SK-N-SH (cell line): ENCODE measurements at regions not wholly inside any gene's neighbourhood (a gene's known extent, or its start where the extent isn't known, plus 50 kb on each side); places are given as distances from the start of the nearest gene placed in this dataset.

Experiments used
- CTCF ChIA-PET: fragments of 300-600, 350-600 bp; formaldehyde crosslinking; extraction: SDS; loops from one replicate; lab custom pipeline; 2021; lab: Yijun Ruan, JAX
- POLR2A ChIA-PET: fragments of 350-600 bp; sonication (Branson Sonifier 250); formaldehyde crosslinking; extraction: SDS; loops from one replicate; lab custom pipeline; 2020; ENCODE audit warnings: antibody characterized with exemption, inconsistent platforms; lab: Yijun Ruan, JAX
- DNase-seq: peaks from one replicate; pipeline ENCODE4 v3.0.0; 2012
- H2AFZ ChIP-seq: fragments of 200-600 bp; sonication (generic); 2 replicates; pipeline ENCODE4 v1.8.1; 2016; ENCODE audit warnings: antibody characterized with exemption, mild to moderate bottlenecking, low read depth
- H3F3A ChIP-seq: fragments of 200-600 bp; sonication (generic); replicated peaks from 2 replicates; pipeline ENCODE3; 2016; ENCODE audit warnings: antibody characterized with exemption, mild to moderate bottlenecking; ENCODE audit not compliant: insufficient read depth
- H3K27ac ChIP-seq, 2 experiments: fragments of 200-500 bp in 1 of 2; fragments of 200-600 bp in 1 of 2; sonication (Bioruptor generic) in 1 of 2; sonication (generic), shearing (Covaris generic) in 1 of 2; 2 replicates each; pipeline versions ENCODE4 v1.5.1 to v1.6.1; 2014 to 2016; ENCODE audit warnings: low read depth in 2 of 2, inconsistent platforms in 1 of 2, low read length in 1 of 2, mild to moderate bottlenecking in 1 of 2, mixed read lengths in 1 of 2
- H3K27me3 ChIP-seq: fragments of 200-600 bp; sonication (generic), shearing (Covaris generic); 2 replicates; pipeline ENCODE4 v1.6.1; 2016; ENCODE audit warnings: mixed run types; ENCODE audit not compliant: insufficient read depth
- H3K36me3 ChIP-seq, 2 experiments: fragments of 200-500 bp in 1 of 2; fragments of 200-600 bp in 1 of 2; sonication (Bioruptor generic) in 1 of 2; sonication (generic) in 1 of 2; replicated peaks in 1 of 2; 2 replicates each; pipeline versions ENCODE3 to v1.5.1; 2014 to 2016; ENCODE audit warnings: low read length in 1 of 2, mild to moderate bottlenecking in 1 of 2; ENCODE audit not compliant: insufficient read depth in 2 of 2, control insufficient read depth in 1 of 2
- H3K4me1 ChIP-seq, 2 experiments: fragments of 200-500 bp in 1 of 2; fragments of 200-600 bp in 1 of 2; sonication (Bioruptor generic) in 1 of 2; sonication (generic), shearing (Covaris generic) in 1 of 2; 2 replicates each; pipeline versions ENCODE4 v1.5.1 to v1.6.1; 2014 to 2016; ENCODE audit warnings: low read depth in 1 of 2, low read length in 1 of 2, mixed run types in 1 of 2; ENCODE audit not compliant: insufficient read depth in 2 of 2, control insufficient read depth in 1 of 2
- H3K4me2 ChIP-seq: fragments of 200-600 bp; sonication (generic), shearing (Covaris generic); 2 replicates; pipeline ENCODE4 v1.6.1; 2017; ENCODE audit warnings: mixed run types
- H3K4me3 ChIP-seq, 2 experiments: fragments of 200-500 bp in 1 of 2; fragments of 200-600 bp in 1 of 2; sonication (Bioruptor generic) in 1 of 2; sonication (generic), shearing (Covaris generic) in 1 of 2; 2 replicates each; pipeline versions ENCODE4 v1.5.1 to v1.8.1; 2014 to 2016; ENCODE audit warnings: low read depth in 2 of 2, inconsistent platforms in 1 of 2, low read length in 1 of 2, mild to moderate bottlenecking in 1 of 2, mixed read lengths in 1 of 2, moderate library complexity in 1 of 2
- H3K79me2 ChIP-seq: fragments of 200-600 bp; sonication (generic); 2 replicates; pipeline ENCODE4 v1.8.1; 2017; ENCODE audit warnings: mild to moderate bottlenecking; ENCODE audit not compliant: insufficient read depth
- H3K9ac ChIP-seq: fragments of 200-600 bp; sonication (generic); 2 replicates; pipeline ENCODE4 v1.6.1; 2017; ENCODE audit warnings: mixed run types
- H3K9me2 ChIP-seq: fragments of 200-600 bp; sonication (generic); 2 replicates; pipeline ENCODE4 v1.6.1; 2017; ENCODE audit warnings: mixed run types
- H3K9me3 ChIP-seq: fragments of 200-600 bp; sonication (generic); 2 replicates; pipeline ENCODE4 v1.6.1; 2017; ENCODE audit warnings: mixed run types, mild to moderate bottlenecking, moderate library complexity
- H4K20me1 ChIP-seq: fragments of 200-600 bp; sonication (generic); 2 replicates; pipeline ENCODE4 v1.6.1; 2017; ENCODE audit warnings: mild to moderate bottlenecking, mixed run types; ENCODE audit not compliant: insufficient read depth
- ELF1 ChIP-seq: IDR thresholded peaks from 2 replicates; pipeline ENCODE4 v1.4.0; 2012
- GABPA ChIP-seq: IDR thresholded peaks from 2 replicates; pipeline ENCODE4 v1.4.0; 2012; ENCODE audit warnings: low read depth, mild to moderate bottlenecking
- IRF3 ChIP-seq: fragments of 150-350 bp; IDR thresholded peaks from 2 replicates; pipeline ENCODE4 v1.6.1; 2016; ENCODE audit warnings: mild to moderate bottlenecking, low read depth, low read length
- MEF2A ChIP-seq: IDR thresholded peaks from 2 replicates; pipeline ENCODE4 v1.4.0; 2012; ENCODE audit warnings: low read depth, borderline replicate concordance
- PBX3 ChIP-seq: IDR thresholded peaks from 2 replicates; pipeline ENCODE4; 2012
- RAD21 ChIP-seq: IDR thresholded peaks from 2 replicates; pipeline ENCODE4 v1.6.1; 2012; ENCODE audit warnings: mild to moderate bottlenecking, low read length
- REST ChIP-seq: IDR thresholded peaks from 2 replicates; pipeline ENCODE4 v1.6.1; 2012; ENCODE audit warnings: mild to moderate bottlenecking, low read depth, low read length, moderate library complexity
- SMC3 ChIP-seq: IDR thresholded peaks from 2 replicates; pipeline ENCODE4 v1.6.1; 2012; ENCODE audit warnings: low read depth, low read length, improper control_type of control experiment
- TEAD4 ChIP-seq: IDR thresholded peaks from 2 replicates; pipeline ENCODE4 v1.4.0; 2012; ENCODE audit warnings: mild to moderate bottlenecking, borderline replicate concordance; ENCODE audit not compliant: insufficient read depth
- USF2 ChIP-seq: fragments of 150-350 bp; IDR thresholded peaks from 2 replicates; pipeline ENCODE4 v1.6.1; 2017; ENCODE audit warnings: antibody characterized with exemption, low read length, low read depth, borderline replicate concordance
- ZBTB33 ChIP-seq: IDR thresholded peaks from 2 replicates; pipeline ENCODE4 v1.4.0; 2012; ENCODE audit warnings: low read depth, borderline replicate concordance
- WGBS: methylation state at CpG from one replicate; pipeline ENCODE4 v1.1.6; 2017; ENCODE audit warnings: low lambda C conversion rate; 5-methylcytosine and 5-hydroxymethylcytosine counted together

- no peaks in the 10 kb centered on the region for H3K27me3 ChIP-seq
- TF ChIP-seq SMC3 (no peak), ELF1 (no peak), RAD21 (no peak), IRF3 (no peak), GABPA (no peak), MEF2A (no peak), USF2 (no peak), REST (no peak), TEAD4 (no peak), PBX3 (no peak), ZBTB33 (no peak)
- TF ChIP-seq, all 33 proteins: peak for 0
- Histone ChIP-seq H4K20me1 (no peaks in the 10 kb centered on the region), H3K4me1 (no peaks in the 10 kb centered on the region), H3K79me2 (no peaks in the 10 kb centered on the region), H3K4me2 (no peak overlapping the region), H3K36me3 (no peaks in the 10 kb centered on the region), H3K4me3 (no peak overlapping the region), H3K9ac (no peak overlapping the region), H3F3A (no peaks in the 10 kb centered on the region), H2AFZ (no peak overlapping the region), H3K9me3 (no peaks in the 10 kb centered on the region), H3K27ac (no peak overlapping the region), H3K9me2 (no peaks in the 10 kb centered on the region)
- POLR2A ChIA-PET = no interaction called here
- DNase-seq = no peak
- 4% methylated on average over 1 of the region's 1 CpG for WGBS
- CTCF ChIA-PET = interaction anchor here (0.9 kb wide), 1 partner anchor 56 kb away, joined by 3 read pairs; no protein-coding TSS in a partner anchor
These were observed 124.2 kb downstream of the FHL5 start for GRCh38 chr6:96687121-96687520.
